DMS53 treated with DMSO at 0.1 percent for 48 hours (cell line): ENCODE measurements at regions not wholly inside any gene's neighbourhood (a gene's known extent, or its start where the extent isn't known, plus 50 kb on each side); places are given as distances from the start of the nearest gene placed in this dataset.
A peak's percentile ranks its signal among the peaks of the same experiment; 100 is the strongest.
"Not testable (repeated sequence)": the region's sequence is repeated elsewhere in the genome, so short reads cannot be mapped to it uniquely, and the experiment has no call there.

Source experiments
- DNase-seq: peaks from one replicate; lab custom pipeline; 2025; ENCODE audit not compliant: unreplicated experiment; lab: John Stamatoyannopoulos, UW

DNA sequence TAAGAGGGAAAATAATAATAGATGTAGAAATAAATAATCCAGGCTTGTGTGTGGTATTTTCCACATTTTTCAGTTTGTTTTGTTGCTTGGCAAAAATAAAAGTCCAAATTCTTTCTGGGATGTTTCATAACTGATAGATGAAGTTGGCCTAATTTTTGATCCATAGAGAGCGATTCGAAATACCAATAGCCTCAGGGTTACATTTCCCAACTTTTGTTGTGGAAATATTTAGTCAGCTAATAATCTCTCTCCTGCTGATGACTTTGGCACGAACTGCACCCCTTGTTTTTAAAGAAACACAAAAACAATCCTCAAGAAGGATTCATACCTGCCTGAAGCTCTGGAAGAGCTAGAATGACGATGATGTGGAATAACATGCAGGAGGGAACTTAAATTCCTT lies 483.2 kb downstream of the ADRA2A start:
- no peak for DNase-seq

DNA sequence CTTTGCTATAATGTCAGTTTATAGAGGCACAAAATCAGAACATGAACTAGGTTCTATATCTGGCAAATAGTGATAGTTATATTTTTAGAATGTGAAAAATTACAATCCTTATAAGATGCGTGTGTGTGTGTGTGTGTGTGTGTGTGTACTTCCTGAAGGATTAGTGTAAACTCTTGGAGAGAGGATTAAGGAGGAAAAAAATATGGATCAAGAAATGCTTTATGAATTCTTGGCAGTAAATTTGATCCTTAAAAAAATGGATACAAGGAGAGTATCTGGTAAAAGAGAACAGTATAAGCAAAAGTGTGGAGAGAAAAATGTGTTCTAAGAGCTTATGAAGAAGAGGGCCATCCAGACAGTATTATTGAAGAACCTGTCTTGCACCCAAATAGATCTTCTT lies 484.3 kb downstream of the ADRA2A start:
- DNase-seq, result no peak

- no peak for DNase-seq
These were observed 488.7 kb downstream of the ADRA2A start for GRCh38 chr10:111565542-111565941.

DNA sequence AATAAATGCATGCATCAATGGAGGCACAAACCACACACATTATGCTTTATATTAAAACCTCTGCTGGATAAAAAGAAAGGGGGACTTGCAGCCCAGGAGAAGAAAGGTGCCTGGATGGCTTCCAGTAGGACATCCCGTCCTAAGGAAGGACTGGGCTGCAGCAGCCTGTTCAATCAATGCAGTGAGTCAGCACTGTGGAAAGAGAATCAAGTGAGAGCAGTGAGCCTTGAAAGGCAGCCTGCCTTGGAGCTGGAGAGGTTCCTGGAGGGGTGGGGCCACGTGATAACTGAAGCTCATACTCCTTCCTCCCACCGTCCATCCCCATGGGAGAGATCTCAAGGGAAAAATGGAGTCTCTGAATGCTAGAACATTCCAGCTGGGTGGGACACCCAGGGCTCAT lies 501.2 kb downstream of the ADRA2A start:
- DNase-seq, result no peak

GRCh38 chr10:111579473-111579872 lies 502.6 kb downstream of the ADRA2A start:
- peak; percentile 5 for DNase-seq

GRCh38 chr10:111590703-111591102 lies 513.9 kb downstream of the ADRA2A start:
- no peak for DNase-seq

DNA sequence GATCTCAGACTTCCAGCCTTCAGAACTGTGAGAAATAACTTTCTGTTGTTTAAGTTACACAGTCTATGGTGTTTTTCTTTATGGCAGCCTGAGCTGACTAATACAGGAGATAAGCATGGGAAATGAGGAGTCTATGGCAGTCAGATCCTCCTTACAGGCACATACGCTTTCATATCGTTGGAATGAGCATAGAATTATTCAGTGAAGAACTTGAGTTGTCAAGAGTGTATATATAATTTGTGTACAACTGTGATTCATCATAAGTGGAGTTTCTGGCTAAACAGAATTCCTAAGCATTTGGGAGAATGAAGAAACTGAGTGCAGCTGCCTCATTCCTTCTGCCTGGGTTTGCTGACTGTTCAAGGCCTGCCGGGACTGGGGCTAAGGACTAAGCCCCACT lies 516.7 kb downstream of the ADRA2A start:
- no peak for DNase-seq

- no peak for DNase-seq
These were observed 518.3 kb downstream of the ADRA2A start for GRCh38 chr10:111595173-111595572.

GRCh38 chr10:111598433-111599059 lies 521.7 kb downstream of the ADRA2A start:
- DNase-seq, result peak; percentile 49

- no peak for DNase-seq
These were observed 523.1 kb downstream of the ADRA2A start for GRCh38 chr10:111599943-111600342.

- DNase-seq, result no peak
These were observed 523.9 kb downstream of the ADRA2A start for GRCh38 chr10:111600772-111601171.

- DNase-seq, result no peak
These were observed 535.4 kb downstream of the ADRA2A start for GRCh38 chr10:111612273-111612672.

DNA sequence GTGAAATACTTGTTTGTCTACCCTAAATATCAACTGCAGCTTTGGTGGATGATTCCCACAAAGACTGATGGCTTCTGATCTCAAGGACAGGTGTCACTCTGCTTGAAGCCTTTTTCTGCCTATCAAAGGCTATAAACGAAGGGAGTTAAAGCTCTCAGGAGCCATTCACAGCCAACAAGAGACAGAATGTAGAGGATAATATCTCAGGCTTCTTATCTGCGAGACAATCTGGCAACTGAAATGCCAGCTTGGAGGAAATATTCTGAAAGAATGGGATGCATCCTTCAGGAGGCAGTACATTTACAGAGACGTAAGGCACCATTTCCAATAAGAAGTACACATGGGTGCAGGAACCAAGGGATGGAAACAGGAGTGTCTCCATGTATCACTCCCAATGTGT lies 549.4 kb downstream of the GPAM start:
- DNase-seq, result no peak

- DNase-seq, result no peak
These were observed 537.5 kb downstream of the GPAM start for GRCh38 chr10:111646021-111646420.

DNA sequence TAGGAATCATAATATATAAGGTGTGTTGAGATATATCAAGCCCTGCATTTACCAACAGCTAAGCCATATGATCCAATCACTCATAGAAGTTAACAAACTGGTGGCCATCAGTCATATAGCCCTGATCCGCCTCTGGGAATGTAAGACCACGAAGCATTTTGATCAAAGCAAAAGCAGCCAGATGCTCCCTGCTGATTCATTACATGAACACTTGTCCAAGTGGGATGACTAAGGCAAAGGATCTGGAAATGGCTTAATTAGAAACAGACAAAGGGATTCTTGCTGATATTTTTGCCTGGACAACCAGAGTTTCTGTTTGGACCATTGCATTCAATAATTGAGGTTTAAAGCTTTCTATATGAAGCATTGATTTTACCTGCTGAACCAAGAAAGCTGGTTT lies 535.5 kb downstream of the GPAM start:
- no peak for DNase-seq

GRCh38 chr10:111649080-111649479 lies 534.5 kb downstream of the GPAM start:
- DNase-seq, result not testable (repeated sequence)

- DNase-seq, result no peak
These were observed 533.5 kb downstream of the GPAM start for GRCh38 chr10:111650088-111650487.

GRCh38 chr10:111656066-111656465 lies 527.5 kb downstream of the GPAM start:
- DNase-seq, result no peak

GRCh38 chr10:111677759-111678158 lies 505.8 kb downstream of the GPAM start:
- DNase-seq, result no peak

DNA sequence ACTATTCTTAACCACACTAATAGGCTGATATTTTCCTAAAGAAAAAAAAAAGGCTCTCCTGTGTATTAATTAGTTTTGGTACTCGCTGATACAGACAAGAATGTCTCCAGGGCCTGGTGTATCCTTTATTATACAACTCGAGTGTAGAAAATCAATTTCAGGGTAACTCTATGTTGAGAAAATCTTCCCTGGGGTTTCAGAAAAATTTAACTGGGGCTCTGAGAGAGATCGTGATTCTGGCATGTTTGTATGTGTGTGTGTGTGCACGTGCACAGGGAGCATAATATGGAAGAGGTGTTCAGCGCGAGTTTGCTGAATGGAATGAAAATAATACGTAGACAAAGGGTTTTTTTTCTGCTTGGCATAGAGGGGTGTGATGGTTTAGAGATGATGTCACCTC lies 496.8 kb downstream of the GPAM start:
- DNase-seq, result no peak

GRCh38 chr10:111698711-111699110 lies 484.9 kb downstream of the GPAM start:
- DNase-seq, result no peak

- DNase-seq, result no peak
These were observed 479.6 kb downstream of the GPAM start for GRCh38 chr10:111703986-111704385.

DNA sequence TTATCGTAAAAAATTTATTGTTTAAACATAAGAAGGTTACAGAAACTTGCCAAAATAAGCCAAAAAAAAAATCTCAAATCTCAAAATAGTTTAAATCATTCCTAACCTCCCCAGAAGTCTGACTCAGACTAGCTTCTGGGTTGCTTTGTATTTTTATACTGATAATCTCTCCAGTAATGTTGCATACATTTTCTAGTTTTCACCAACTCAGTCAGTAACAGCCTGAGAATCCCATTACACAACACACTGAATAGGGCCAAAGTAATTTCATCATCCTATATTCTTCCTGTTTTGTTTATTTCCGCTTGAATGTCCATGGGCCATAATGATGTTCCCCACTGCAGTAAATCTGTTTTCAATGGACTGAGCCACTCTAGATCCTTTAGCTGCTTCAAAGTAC lies 478.5 kb downstream of the GPAM start:
- no peak for DNase-seq

DNA sequence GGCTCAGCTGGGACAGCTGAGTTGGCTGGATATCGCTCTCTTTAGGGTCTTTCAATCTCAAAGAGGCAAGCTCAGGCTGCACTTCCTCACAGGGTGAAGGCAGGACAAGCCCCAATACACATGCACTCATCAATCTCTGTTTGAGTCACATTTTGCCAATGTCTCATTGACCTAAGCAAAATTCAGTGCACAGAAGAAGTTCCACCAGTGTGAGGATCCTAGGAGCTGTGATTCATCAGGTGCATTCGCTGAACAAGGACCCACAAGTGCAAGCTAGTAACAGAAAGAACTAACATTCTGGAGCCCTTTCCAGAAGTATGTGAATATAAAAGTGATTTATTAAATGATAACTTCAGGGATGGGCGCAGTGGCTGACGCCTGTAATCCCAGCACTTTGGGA lies 477.2 kb downstream of the GPAM start:
- no peak for DNase-seq
